GM12892 (cell line): ENCODE measurements at regions not wholly inside any gene's neighbourhood (a gene's known extent, or its start where the extent isn't known, plus 50 kb on each side); places are given as distances from the start of the nearest gene placed in this dataset.

Experiments used
- POLR2A ChIP-seq: IDR thresholded peaks from 2 replicates; pipeline ENCODE4 v1.6.1; 2011; ENCODE audit warnings: low read depth, low read length, control low read depth
- POLR2AphosphoS5 ChIP-seq: IDR thresholded peaks from 2 replicates; pipeline ENCODE4 v1.6.1; 2011; ENCODE audit warnings: low read depth, low read length, control low read depth
- TAF1 ChIP-seq: IDR thresholded peaks from 2 replicates; pipeline ENCODE4 v1.6.1; 2011; ENCODE audit warnings: low read depth, mild to moderate bottlenecking, control low read depth, low read length, borderline replicate concordance

DNA sequence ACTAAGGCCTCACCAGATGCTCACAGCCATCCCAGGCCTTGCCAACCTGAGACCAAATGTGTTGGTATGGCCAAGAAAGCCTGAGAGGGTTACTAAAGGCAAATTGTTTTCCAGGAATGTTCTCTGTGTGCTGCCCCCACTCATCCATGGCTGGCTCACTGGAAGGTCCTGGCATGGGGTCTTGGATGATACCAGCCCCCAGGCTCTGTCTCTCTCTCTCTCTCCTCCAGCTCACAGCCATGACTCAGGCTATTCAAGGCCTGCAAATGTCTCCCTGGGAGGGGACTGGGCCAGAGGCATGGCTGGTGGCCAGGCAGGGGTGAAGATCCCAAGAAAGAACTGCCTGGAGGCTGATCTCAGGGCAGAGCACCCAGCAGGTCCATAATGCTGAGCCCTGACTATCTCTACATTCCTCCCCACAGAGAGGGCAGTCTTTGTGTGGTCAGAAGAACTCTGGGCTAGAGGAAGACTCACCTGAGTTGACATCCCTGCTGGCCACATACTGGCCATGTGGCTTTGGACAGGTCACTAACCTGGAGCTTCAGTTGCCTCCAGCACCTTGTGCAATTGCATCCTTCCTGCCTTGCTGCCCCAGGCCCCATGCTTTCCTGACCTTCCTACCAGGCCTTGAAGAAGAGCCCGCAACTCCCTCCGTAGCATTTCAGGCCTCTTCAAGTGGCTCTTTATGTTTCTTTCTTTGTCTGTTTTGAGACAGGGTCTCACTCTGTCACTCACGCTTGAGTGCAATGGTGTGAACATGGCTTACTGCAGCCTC is 150.4 kb downstream of the ZFP36L2 start:
- TF ChIP-seq POLR2AphosphoS5 (no peak), POLR2A (no peak), TAF1 (no peak)
